ENCODE measurements at regions not wholly inside any gene's neighbourhood (a gene's known extent, or its start where the extent isn't known, plus 50 kb on each side); places are given as distances from the start of the nearest gene placed in this dataset.
A peak's percentile ranks its signal among the peaks of the same experiment; 100 is the strongest.
"Not testable (repeated sequence)": the region's sequence is repeated elsewhere in the genome, so short reads cannot be mapped to it uniquely, and the experiment has no call there.

GRCh38 chr4:19259920-19260319, 991.8 kb upstream of the SLIT2 start:
- no peak for FAIRE-seq
- DNase-seq (ENCODE audit: low spot score), result no peak

- FAIRE-seq (no peak), DNase-seq (ENCODE audit: low spot score) (no peak)
These were observed 994.9 kb upstream of the SLIT2 start for GRCh38 chr4:19256823-19257222.

GRCh38 chr4:19254486-19254885, 997.2 kb upstream of the SLIT2 start:
- no peak for FAIRE-seq

DNA sequence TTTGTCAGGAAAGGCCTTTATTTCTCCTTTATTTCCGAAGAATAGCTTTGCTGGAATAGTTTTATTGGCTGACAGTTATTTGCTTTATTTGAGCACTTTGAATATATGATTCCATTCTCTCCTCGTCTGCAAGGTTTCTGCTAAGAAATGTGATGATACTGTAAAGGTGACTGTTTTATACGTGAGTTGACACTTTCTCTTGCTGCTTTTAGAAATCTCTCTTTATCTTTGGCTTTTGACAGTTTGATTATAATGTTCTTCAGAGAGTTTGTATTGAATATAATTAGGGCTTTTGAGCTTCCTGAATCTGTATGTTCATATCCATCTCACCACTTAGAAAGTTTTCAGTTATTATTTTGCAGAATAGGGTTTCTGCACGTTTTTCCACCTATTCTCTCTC, 1003.7 kb upstream of the SLIT2 start:
- FAIRE-seq (no peak), DNase-seq (ENCODE audit: low spot score) (no peak)

More at GRCh38 chr4:19254486-19254885, 997.2 kb upstream of the SLIT2 start:
- DNase-seq (ENCODE audit: low spot score), result no peak

DNA sequence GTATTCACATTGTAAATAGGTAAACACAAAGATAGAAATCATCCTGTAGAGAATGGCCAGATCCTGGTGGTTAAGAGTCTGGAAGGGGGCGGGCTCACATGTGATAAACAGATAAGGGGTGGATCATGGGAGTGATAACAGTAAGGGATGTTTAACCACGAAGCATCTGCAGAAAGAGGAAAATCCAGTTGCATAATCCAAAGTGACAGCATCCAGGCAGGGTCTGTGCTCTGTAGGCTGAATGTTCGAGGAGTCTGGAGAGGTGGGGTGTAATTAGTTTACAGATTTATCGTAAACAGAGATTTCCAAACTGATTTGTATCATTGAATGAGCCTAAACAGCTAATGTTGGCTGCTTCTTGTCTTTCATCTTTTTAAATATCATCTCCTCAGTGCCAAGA, 1009.8 kb upstream of the SLIT2 start:
- DNase-seq (ENCODE audit: low spot score), result no peak
- no peak for FAIRE-seq

- DNase-seq (ENCODE audit: low spot score), result peak; percentile 43
- no peak for FAIRE-seq
These were observed 1012.1 kb upstream of the SLIT2 start for GRCh38 chr4:19239565-19239964.

- FAIRE-seq (no peak), DNase-seq (ENCODE audit: low spot score) (no peak)
These were observed 1015.2 kb upstream of the SLIT2 start for GRCh38 chr4:19236473-19236872.

DNA sequence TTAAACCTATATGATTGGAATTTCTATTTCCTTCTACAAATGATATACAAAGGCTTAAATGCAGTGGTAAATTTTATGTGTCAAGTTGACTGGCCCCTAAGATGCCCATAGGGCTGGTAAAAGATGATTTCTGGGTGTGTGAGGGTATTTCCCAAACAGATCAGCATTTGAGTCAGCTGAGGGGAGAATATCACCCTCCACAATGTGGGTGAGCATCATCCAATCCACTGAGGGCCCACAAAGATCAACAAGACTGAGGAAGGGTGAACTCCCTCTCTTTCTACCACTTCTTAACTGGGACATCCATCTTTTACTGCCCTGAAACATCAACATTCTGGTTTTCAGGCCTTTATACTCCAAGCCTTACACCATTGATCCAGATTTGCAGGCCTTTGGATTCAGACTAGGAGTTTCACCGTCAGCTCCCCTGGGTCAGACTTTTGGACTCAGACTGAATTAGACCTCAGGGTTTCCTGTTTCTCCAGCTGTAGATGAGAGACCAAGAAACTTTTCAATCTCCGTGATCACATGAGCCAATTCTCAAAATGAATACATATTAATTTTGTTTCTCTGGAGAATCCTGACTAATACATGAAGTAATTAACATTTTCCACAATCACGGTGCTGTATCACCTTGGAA, 1020.7 kb upstream of the SLIT2 start:
- DNase-seq (ENCODE audit: low spot score) (no peak), FAIRE-seq (no peak)

DNA sequence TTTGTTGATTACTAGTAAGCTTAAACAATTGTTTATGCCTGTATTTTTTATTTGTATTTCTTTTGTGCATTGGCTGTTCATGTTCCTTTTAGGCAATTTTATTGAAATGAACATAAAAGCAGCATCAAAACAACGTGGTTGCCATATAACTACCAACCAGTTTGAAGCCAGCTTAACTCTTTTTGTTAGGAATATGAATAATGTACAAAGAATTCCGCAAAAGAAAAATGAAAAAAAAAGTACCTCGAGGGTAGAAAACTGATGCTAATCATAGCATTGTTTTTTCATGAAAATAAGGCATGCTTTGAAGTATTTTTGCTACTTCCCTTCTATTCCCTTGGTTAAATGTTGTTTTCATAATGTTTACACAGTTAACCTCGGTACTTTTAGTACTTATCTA, 1024.0 kb upstream of the SLIT2 start:
- DNase-seq (ENCODE audit: low spot score), result no peak
- no peak for FAIRE-seq

- FAIRE-seq, result peak; percentile 86
These were observed 1026.9 kb upstream of the SLIT2 start for GRCh38 chr4:19224820-19225219.

GRCh38 chr4:19216476-19216875, 1035.2 kb upstream of the SLIT2 start:
- FAIRE-seq (no peak), DNase-seq (ENCODE audit: low spot score) (no peak)

More at GRCh38 chr4:19224820-19225219, 1026.9 kb upstream of the SLIT2 start:
- peak; percentile 33 for DNase-seq (ENCODE audit: low spot score)

- FAIRE-seq (no peak), DNase-seq (ENCODE audit: low spot score) (no peak)
These were observed 1037.0 kb upstream of the SLIT2 start for GRCh38 chr4:19214591-19215186.

DNA sequence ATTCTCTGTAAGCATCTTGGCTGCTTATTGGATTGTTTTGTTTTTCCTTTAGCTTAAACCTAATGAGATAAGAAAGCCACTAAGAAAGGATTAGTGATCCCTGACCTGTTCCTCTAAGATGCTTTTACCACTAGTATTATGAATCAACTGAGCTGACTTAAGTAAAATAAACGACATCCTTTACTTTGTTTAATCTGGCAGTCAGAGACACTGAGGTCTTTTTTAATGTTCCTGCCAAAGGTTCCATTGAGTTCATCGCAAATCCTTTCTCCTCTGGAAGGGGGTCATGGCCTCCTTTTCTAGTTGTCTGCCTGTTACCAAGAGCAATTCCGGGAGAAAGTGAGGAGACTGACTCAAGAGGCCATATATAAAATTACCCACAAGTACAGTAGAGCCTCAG, 1038.3 kb upstream of the SLIT2 start:
- DNase-seq (ENCODE audit: low spot score) (no peak), FAIRE-seq (no peak)

DNA sequence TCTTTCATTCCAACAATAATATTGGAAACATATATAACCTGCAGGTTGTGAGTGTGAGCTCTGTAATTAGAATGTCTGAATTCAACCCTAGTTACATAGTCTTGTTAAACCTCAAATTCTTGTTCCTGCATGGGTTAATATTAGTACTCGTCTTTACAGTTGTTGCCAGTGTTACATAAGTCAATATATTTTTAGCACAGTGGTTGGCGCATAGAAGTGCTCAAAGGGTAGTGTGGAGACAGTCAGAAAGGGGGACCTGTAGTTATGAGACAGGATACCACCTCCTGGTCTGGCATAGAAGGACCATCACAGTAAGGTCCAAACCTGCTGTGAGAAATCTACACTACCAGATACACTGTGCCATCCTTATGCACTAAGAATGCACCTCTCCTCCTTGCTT, 1045.9 kb upstream of the SLIT2 start:
- no peak for FAIRE-seq
- DNase-seq (ENCODE audit: low spot score), result no peak

DNA sequence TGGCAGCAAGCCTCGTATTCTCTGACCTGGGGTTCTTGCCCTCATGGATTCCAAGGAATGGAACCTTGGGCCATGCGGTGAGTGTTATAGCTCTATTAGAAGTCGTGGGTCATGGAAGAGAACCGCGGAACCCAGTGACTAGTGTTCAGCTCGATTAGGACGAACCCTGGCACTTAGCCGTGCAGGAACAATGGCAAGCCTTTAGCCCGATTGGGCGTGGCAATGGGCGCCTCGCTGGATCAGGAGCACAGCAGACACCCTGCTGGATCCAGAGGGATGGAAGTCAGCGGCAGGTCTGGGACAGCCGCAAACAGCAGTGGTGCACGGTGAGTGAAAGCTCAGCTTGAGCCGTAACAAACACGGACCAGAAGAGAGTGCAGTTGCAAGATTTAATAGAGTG, 1053.9 kb upstream of the SLIT2 start:
- DNase-seq (ENCODE audit: low spot score); FAIRE-seq: not testable (repeated sequence)

DNA sequence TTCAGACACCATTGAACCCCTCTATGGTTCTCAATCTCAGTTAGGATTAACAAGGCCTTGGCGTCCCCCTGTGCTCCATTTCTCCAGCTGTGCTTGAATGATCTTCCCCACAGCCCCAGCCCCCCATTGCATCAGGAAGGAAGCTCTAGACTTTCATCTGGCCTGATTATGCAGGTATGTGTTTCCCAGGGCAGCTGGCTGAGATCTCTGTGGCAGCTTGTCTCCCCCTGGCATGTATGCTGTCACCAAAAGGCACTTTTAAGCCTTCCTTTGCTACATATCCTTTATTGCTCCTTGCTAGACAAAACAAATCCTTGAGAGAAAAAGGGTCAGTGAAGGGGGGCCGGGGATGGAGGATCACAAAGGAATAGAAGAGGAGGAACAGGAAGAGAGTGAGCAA, 1056.0 kb upstream of the SLIT2 start:
- DNase-seq (ENCODE audit: low spot score) (no peak), FAIRE-seq (no peak)

- DNase-seq (ENCODE audit: low spot score) (no peak), FAIRE-seq (no peak)
These were observed 1057.0 kb upstream of the SLIT2 start for GRCh38 chr4:19194672-19195071.

DNA sequence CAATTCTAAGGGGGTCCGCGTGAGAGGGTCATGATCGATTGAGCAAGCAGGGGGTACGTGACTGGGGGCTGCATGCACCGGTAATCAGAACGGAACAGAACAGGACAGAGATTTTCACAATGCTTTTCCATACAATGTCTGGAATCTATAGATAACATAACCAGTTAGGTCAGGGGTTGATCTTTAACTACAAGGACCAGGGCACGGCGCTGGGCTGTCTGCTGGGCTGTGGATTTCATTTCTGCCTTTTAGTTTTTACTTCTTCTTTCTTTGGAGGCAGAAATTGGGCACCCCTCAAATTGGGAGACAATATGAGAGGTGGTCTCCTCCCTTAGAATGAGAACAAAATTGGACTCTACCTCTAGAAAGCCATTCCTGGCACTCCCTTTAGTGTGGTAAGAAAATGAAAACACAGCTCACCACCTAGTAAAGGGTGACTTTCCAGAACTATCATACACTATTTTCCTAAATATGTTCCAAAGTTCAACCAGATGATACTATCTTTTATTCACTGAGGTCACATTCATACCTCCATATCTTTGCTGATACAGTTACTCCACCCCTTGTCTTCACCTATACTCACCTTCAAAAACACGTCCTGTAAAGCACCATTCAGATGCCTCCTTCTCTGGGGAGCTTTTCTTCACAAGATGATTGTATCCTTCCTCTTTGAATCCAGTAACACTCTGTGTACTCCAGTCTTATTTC, 1058.3 kb upstream of the SLIT2 start:
- no peak for DNase-seq (ENCODE audit: low spot score)
- no peak for FAIRE-seq

DNA sequence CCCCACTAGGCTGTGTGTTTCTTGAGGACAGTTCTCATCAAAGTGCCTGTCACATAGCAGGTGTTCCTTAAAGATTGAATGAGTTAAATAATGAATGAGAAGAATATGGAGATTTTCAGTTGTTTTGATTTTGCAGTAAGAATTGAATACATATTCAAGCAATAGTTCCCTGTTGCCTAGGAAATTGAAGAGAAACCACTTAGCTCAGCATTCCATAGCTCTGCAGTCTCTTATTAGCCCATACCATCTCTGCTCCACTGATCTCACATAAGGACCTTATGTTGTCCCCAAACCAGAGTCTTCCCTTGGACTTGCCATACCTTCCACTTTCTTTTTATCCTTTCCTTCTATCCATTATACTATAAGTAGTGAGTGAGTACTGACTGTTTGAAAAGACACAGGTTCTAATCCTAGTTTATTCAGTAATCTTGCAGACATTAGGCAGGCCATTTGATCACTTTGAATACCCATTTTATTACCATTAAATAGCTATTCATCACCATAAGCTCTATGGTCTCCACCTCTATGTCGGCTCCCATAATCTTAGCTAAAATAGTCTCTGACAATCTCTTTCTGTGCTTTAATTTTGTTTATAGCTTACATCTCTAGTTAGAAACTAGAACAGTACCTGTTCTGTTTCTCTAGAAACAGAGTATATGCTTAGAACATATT, 1059.6 kb upstream of the SLIT2 start:
- FAIRE-seq (no peak), DNase-seq (ENCODE audit: low spot score) (no peak)

DNA sequence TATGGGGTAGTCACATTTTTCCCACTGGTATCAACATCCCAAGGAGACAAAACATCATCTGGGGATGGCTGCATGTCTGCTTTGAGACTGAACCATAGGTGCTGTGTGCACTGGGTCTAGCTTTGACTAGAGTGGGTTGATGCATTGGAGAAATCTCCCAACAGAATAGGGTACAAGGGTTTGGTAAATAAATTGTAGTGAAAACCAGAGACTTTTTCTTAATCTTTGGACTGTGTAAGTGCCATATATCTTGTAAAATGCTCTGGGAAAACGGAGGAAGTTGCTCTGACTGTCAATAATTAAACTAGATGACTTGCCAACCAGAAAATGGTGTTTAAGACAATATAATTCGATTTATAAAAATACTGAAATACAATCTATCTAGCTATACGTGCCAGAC, 1064.0 kb upstream of the SLIT2 start:
- DNase-seq (ENCODE audit: low spot score), result no peak
- no peak for FAIRE-seq

GRCh38 chr4:19187096-19187495, 1064.6 kb upstream of the SLIT2 start:
- DNase-seq (ENCODE audit: low spot score) (no peak), FAIRE-seq (no peak)

GRCh38 chr4:19181631-19182030, 1070.1 kb upstream of the SLIT2 start:
- DNase-seq (ENCODE audit: low spot score); FAIRE-seq: not testable (repeated sequence)

All from RCC 7860 (cell line).